ENCODE measurements at regions not wholly inside any gene's neighbourhood (a gene's known extent, or its start where the extent isn't known, plus 50 kb on each side); places are given as distances from the start of the nearest gene placed in this dataset.
A peak's percentile ranks its signal among the peaks of the same experiment; 100 is the strongest.

GRCh38 chr10:129056734-129057689 lies 410.0 kb upstream of the MGMT start:
- TF ChIP-seq, protein P1, sequence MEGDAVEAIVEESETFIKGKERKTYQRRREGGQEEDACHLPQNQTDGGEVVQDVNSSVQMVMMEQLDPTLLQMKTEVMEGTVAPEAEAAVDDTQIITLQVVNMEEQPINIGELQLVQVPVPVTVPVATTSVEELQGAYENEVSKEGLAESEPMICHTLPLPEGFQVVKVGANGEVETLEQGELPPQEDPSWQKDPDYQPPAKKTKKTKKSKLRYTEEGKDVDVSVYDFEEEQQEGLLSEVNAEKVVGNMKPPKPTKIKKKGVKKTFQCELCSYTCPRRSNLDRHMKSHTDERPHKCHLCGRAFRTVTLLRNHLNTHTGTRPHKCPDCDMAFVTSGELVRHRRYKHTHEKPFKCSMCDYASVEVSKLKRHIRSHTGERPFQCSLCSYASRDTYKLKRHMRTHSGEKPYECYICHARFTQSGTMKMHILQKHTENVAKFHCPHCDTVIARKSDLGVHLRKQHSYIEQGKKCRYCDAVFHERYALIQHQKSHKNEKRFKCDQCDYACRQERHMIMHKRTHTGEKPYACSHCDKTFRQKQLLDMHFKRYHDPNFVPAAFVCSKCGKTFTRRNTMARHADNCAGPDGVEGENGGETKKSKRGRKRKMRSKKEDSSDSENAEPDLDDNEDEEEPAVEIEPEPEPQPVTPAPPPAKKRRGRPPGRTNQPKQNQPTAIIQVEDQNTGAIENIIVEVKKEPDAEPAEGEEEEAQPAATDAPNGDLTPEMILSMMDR (IDR thresholded peaks at IDR 0.05), result no peak
- Histone ChIP-seq H3K4me1 (no peaks in the 10 kb centered on the region), H3K27me3 (no peaks in the 10 kb centered on the region), H3K36me3 (no peaks in the 10 kb centered on the region), H3K4me3 (no peak overlapping the region), H3K9me3 (no peaks in the 10 kb centered on the region), H3K27ac (no peak overlapping the region)
- DNase-seq (no peak), ATAC-seq (peak; percentile 14)
- intact Hi-C loops (cut with DNase I), result no loop called here

DNA sequence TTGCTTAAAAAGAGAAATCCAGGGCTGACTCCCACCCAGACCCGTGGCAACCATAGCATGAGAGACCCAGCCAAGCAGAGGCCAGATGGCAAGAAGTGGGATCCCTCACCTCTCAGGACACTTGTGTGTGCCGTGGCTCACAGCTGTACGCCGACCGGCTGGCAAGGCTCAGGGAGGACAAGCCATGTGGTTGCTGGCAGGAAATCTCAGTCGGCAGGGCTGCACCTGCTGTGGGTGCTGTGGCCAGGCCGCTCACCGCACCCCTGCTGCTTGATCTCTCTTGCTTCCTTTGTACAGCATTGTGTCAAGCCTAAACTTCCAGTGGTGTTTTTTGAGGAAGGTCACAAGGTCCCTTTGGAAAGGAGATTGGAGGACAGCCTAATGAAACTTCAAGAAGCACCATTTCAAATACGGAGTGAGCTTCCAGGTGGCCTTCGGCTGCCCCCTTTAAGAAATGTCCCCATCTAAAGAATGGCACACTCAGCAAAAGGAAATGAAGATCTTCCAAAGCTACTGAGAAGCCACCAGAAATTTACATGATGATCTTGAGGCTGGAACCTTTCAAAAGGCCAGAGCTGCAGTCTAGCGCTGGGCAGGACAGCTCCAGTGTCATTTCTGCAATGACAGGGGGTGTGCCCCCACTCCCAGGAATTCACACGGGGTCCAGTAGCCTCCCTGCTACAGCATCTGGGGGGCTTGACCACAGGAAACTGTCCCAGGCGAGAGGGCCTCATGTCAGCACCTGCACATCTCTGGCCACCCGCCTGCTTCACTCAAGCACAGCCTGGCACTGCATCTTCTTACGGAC lies 409.0 kb upstream of the MGMT start:
- Histone ChIP-seq H3K27ac (no peak overlapping the region), H3K36me3 (no peaks in the 10 kb centered on the region), H3K27me3 (no peaks in the 10 kb centered on the region), H3K9me3 (no peaks in the 10 kb centered on the region), H3K4me1 (no peaks in the 10 kb centered on the region), H3K4me3 (no peak overlapping the region)
- intact Hi-C loops (cut with DNase I), result no loop called here
- TF ChIP-seq, protein P1 (IDR thresholded peaks at IDR 0.05), result no peak
- DNase-seq (no peak), ATAC-seq (peak; percentile 12)

DNA sequence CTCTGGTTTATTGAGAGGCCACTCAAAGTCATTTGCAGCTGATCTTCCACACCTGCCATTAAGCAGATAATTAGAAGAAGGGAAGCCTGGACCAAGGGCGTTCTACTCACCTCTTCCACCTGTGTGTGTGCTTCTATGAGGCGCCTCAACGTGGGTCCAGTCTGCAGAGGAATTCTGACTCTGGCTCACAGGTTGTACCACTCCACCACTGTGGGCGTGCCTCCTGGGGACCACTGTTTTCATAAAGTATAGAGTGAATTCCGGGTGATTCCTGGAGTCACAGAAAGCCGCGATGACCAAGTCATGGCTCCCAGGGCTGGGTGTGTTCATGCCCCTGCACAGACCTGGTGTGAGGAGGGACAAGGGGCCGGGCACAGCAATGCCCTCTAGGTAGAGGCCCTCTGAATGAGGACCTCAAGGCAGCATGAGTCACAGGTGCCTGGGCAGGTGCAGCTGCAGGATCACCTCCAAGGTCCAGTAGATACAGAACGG lies 408.3 kb upstream of the MGMT start:
- Histone ChIP-seq H3K27me3 (no peaks in the 10 kb centered on the region), H3K9me3 (no peaks in the 10 kb centered on the region), H3K27ac (no peak overlapping the region), H3K36me3 (no peaks in the 10 kb centered on the region), H3K4me1 (no peaks in the 10 kb centered on the region), H3K4me3 (no peak overlapping the region)
- DNase-seq, result no peak
- TF ChIP-seq, protein P1 (IDR thresholded peaks at IDR 0.05), result no peak
- intact Hi-C loops (cut with DNase I), result no loop called here
- ATAC-seq, result no peak

GRCh38 chr10:129059977-129060376 lies 407.1 kb upstream of the MGMT start:
- Histone ChIP-seq H3K36me3 (no peaks in the 10 kb centered on the region), H3K9me3 (no peaks in the 10 kb centered on the region), H3K4me1 (no peaks in the 10 kb centered on the region), H3K4me3 (no peak overlapping the region), H3K27ac (no peak overlapping the region), H3K27me3 (no peaks in the 10 kb centered on the region)
- DNase-seq (no peak), ATAC-seq (no peak)
- TF ChIP-seq, protein P1 (IDR thresholded peaks at IDR 0.05), result no peak
- intact Hi-C loops (cut with DNase I), result no loop called here

- Histone ChIP-seq H3K9me3 (no peaks in the 10 kb centered on the region), H3K27ac (no peak overlapping the region), H3K4me3 (no peak overlapping the region), H3K27me3 (no peaks in the 10 kb centered on the region), H3K36me3 (no peaks in the 10 kb centered on the region), H3K4me1 (no peaks in the 10 kb centered on the region)
- intact Hi-C loops (cut with DNase I), result no loop called here
- TF ChIP-seq, protein P1 (IDR thresholded peaks at IDR 0.05), result no peak
- DNase-seq (no peak), ATAC-seq (no peak)
These were observed 403.8 kb upstream of the MGMT start for GRCh38 chr10:129063212-129063611.
